Kidney (tissue), 13 donors: ENCODE measurements at regions not wholly inside any gene's neighbourhood (a gene's known extent, or its start where the extent isn't known, plus 50 kb on each side); places are given as distances from the start of the nearest gene placed in this dataset.

Source experiments
- DNase-seq, 5 donors: peaks; one replicate each; pipeline ENCODE4 v3.0.0-alpha.2; 2013 to 2020
- FAIRE-seq: peaks from 2 replicates; lab custom pipeline; 2012; peaks lifted over from hg19 to GRCh38; lab: Jason Lieb, UNC
- H3K27ac ChIP-seq, 2 donors: one replicate each; pipeline ENCODE4 v1.7.0; 2013; ENCODE audit warnings: low read depth in 2 of 2, low read length in 2 of 2, inconsistent platforms in 1 of 2
- H3K27me3 ChIP-seq: one replicate; pipeline ENCODE4 v1.7.1; 2013; ENCODE audit warnings: low read length, inconsistent platforms; ENCODE audit not compliant: control insufficient read depth, insufficient read depth
- H3K36me3 ChIP-seq, 3 donors: one replicate each; pipeline versions ENCODE4 v1.7.0 to v1.7.1; 2013; ENCODE audit warnings: low read length in 3 of 3, control low read depth in 1 of 3, inconsistent platforms in 1 of 3; ENCODE audit not compliant: insufficient read depth in 3 of 3, control insufficient read depth in 2 of 3
- H3K4me1 ChIP-seq, 3 donors: one replicate each; pipeline versions ENCODE4 v1.7.0 to v1.7.1; 2013; ENCODE audit warnings: low read length in 3 of 3, inconsistent platforms in 1 of 3, low read depth in 1 of 3; ENCODE audit not compliant: control insufficient read depth in 2 of 3, insufficient read depth in 2 of 3
- H3K4me3 ChIP-seq, 3 donors: one replicate each; pipeline versions ENCODE4 v1.7.0 to v1.8.1; 2013; ENCODE audit warnings: low read length in 3 of 3, control low read depth in 1 of 3, inconsistent platforms in 1 of 3
- H3K9ac ChIP-seq, 3 donors: one replicate each; pipeline versions ENCODE4 v1.7.0 to v1.7.1; 2013; ENCODE audit warnings: low read length in 3 of 3, control low read depth in 1 of 3, inconsistent platforms in 1 of 3
- H3K9me3 ChIP-seq, 3 donors: one replicate each; pipeline versions ENCODE4 v1.7.0 to v1.7.1; 2013; ENCODE audit warnings: low read length in 3 of 3, control low read depth in 1 of 3, inconsistent platforms in 1 of 3; ENCODE audit not compliant: control insufficient read depth in 2 of 3, insufficient read depth in 1 of 3
- intact Hi-C: fragments of 100-400 bp; cut with DNase I; formaldehyde crosslinking; loops from one replicate; pipeline ENCODE4 v1.11.1; 2022
- TF ChIP-seq, protein P1 (sequence below): IDR thresholded peaks from 3 replicates; pipeline ENCODE4 v1.5.1; 2012; ENCODE audit warnings: mild to moderate bottlenecking, moderate library complexity, borderline replicate concordance; ENCODE audit not compliant: insufficient read depth; ENCODE audit errors: extremely low read depth
- donor health status: control.
- donor health status: control.
- donor health status: control.
- donor health status: control.
- donor health status: control.
- donor health status: DM: yes; HTN: yes; CAD: no.
- donor health status: Normal renal cell carcinoma (clear cell type).

GRCh38 chr17:72425794-72426168 is 305.0 kb downstream of the SOX9 start:
- TF ChIP-seq, protein P1, sequence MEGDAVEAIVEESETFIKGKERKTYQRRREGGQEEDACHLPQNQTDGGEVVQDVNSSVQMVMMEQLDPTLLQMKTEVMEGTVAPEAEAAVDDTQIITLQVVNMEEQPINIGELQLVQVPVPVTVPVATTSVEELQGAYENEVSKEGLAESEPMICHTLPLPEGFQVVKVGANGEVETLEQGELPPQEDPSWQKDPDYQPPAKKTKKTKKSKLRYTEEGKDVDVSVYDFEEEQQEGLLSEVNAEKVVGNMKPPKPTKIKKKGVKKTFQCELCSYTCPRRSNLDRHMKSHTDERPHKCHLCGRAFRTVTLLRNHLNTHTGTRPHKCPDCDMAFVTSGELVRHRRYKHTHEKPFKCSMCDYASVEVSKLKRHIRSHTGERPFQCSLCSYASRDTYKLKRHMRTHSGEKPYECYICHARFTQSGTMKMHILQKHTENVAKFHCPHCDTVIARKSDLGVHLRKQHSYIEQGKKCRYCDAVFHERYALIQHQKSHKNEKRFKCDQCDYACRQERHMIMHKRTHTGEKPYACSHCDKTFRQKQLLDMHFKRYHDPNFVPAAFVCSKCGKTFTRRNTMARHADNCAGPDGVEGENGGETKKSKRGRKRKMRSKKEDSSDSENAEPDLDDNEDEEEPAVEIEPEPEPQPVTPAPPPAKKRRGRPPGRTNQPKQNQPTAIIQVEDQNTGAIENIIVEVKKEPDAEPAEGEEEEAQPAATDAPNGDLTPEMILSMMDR = no peak
- no peak for FAIRE-seq

DNA sequence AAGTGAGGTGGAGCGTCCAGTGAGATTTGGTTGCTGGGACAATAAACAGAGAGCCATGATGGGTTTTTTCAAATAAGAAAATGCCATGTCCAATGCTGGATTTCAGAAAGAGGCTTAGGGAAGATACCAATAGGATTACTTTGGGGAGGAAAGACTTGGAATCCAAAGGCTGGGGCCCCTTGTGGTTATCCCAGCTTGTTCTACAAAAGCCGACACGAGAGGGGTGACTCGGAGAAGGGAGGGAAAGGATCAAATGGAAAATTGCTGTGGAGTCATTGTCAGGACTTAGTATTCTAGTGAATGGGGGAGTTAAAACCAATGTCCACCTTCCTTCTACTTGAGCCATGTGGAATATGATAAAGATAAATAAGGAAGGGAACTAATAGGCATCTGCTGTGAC is 305.5 kb downstream of the SOX9 start:
- no peak for FAIRE-seq
- H3K27ac ChIP-seq = no peak overlapping the region
- TF ChIP-seq, protein P1 = no peak

More at GRCh38 chr17:72425794-72426168, 305.0 kb downstream of the SOX9 start:
- no peaks in the 10 kb centered on the region for H3K27me3 ChIP-seq
- H3K4me3 ChIP-seq = no peak overlapping the region
- H3K27ac ChIP-seq = no peak overlapping the region
- peak in 1 of 5 donors; percentile 22 for DNase-seq
- H3K4me1 ChIP-seq = peaks cover 0 to 9% (median 2%) of the 10 kb centered on the region in 3 donors
- no peaks in the 10 kb centered on the region for H3K9me3 ChIP-seq
- intact Hi-C loops = no loop called here
- H3K36me3 ChIP-seq = no peaks in the 10 kb centered on the region
- H3K9ac ChIP-seq = no peak overlapping the region

DNA sequence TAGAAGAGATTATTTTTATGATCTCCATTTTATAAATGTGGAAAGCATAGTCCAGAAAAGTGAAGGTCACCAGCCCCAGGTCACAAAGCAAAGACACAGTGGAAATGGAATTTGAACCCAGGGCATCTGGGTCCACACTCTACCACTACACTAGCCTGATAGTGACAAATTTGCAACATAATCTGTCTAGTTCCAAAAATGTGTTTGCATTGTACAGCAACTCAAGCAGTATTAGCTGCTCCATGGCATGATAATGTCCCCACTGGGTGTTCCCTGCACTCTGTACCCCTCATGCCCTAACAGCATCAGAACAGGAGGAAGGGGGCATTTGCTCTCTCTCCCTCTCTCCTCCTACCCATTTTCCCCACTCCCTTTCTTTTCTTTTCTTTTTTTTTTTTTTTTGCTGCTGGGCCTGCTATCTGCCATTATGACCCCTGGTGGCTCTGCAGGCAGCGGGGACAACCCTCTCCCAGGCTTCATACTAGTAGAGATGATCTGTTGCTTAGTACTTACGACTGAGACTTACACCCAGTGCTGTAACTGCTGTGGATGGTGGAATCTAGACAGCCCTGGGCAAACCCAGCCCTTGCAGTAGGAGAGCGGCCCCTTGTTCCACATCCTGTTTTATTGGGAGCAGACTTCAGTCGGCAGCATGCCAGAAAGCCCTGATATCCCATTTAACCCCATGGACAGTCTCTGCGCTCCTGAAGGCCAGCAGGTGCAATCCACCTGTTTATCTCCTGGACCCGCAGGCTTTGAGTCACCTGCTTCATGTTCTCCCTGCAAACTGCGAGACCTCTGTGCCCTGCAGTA is 306.3 kb downstream of the SOX9 start:
- DNase-seq (peak in 1 of 5 donors; percentile 43), FAIRE-seq (no peak)
- TF ChIP-seq, protein P1 = no peak
- no peak overlapping the region for H3K27ac ChIP-seq
- intact Hi-C loops = no loop called here
- no peaks in the 10 kb centered on the region for H3K9me3 ChIP-seq
- H3K4me3 ChIP-seq = no peak overlapping the region
- no peaks in the 10 kb centered on the region for H3K36me3 ChIP-seq
- H3K27me3 ChIP-seq = no peaks in the 10 kb centered on the region
- no peaks in the 10 kb centered on the region for H3K4me1 ChIP-seq
- H3K9ac ChIP-seq = peak overlapping the region in 1 of 3 donors; percentile 7

More for the DNA sequence above, 305.5 kb downstream of the SOX9 start:
- Histone ChIP-seq H3K4me3 (no peak overlapping the region), H3K4me1 (peaks cover 0 to 6% (median 0%) of the 10 kb centered on the region in 3 donors), H3K36me3 (no peaks in the 10 kb centered on the region), H3K9me3 (no peaks in the 10 kb centered on the region), H3K9ac (no peak overlapping the region), H3K27me3 (no peaks in the 10 kb centered on the region)
- DNase-seq = peak in 1 of 5 donors; percentile 5
- intact Hi-C loops = no loop called here
